Activated T-helper 2 cell treated with anti-CD3 and anti-CD28 coated beads, Interferon-gamma antibody, Interleukin-2, Interleukin-4, amounts not matched to agents 10 μg/mL and 5 μg/mL and 100 μg/mL, durations not matched to agents 14 hours and 24 hours and 36 hours (primary cell): ENCODE measurements at regions not wholly inside any gene's neighbourhood (a gene's known extent, or its start where the extent isn't known, plus 50 kb on each side); places are given as distances from the start of the nearest gene placed in this dataset.
"Not testable (repeated sequence)": the region's sequence is repeated elsewhere in the genome, so short reads cannot be mapped to it uniquely, and the experiment has no call there.

ENCODE experiments used
- DNase-seq: peaks from one replicate; pipeline ENCODE4 v3.0.0; 2021; ENCODE audit warnings: low spot score
- H3K27ac Mint-ChIP-seq: one replicate; pipeline ENCODE4 v1.8.0; 2021; ENCODE audit warnings: mixed read lengths
- H3K27me3 Mint-ChIP-seq: one replicate; pipeline ENCODE4 v1.8.0; 2021; ENCODE audit warnings: low read depth, mixed read lengths
- H3K36me3 Mint-ChIP-seq: one replicate; pipeline ENCODE4 v1.8.0; 2021; ENCODE audit warnings: low read depth, mixed read lengths
- H3K4me1 Mint-ChIP-seq: one replicate; pipeline ENCODE4 v1.8.0; 2021; ENCODE audit warnings: low read depth, mixed read lengths
- H3K4me3 Mint-ChIP-seq: one replicate; pipeline ENCODE4 v1.8.0; 2021; ENCODE audit warnings: low read depth, mild to moderate bottlenecking, moderate library complexity, mixed read lengths
- H3K9me3 Mint-ChIP-seq: one replicate; pipeline ENCODE4 v1.8.0; 2021; ENCODE audit warnings: mixed read lengths
- intact Hi-C: fragments of 100-400 bp; cut with micrococcal nuclease; formaldehyde crosslinking; loops from one replicate; pipeline ENCODE4 v1.15.1; 2023

GRCh38 chr5:117161718-117162335, 587.2 kb upstream of the SEMA6A start:
- Mint-ChIP-seq H3K27ac (no peak overlapping the region), H3K27me3 (no peaks in the 10 kb centered on the region), H3K9me3 (no peaks in the 10 kb centered on the region), H3K36me3 (no peaks in the 10 kb centered on the region), H3K4me1 (no peaks in the 10 kb centered on the region), H3K4me3 (no peak overlapping the region)
- intact Hi-C loops, result no loop called here
- DNase-seq, result no peak

DNA sequence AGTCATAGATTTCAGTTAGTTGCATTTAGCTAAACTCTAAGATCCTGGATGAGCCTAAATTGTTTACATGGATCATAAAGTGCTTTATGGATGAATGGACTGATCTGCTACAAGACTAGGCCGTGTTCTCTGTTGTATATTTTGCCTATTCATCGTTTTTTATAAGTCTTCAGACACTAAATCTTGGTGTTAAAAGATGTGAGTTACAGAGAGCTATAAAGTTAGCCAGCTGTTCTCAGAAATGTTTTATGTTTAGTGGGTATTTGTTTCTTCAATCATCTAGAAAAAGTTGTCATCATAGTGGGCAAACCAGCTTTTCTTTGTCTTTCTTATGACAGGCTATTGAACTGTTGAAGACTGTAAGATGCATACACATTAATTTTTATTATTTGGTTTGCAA, 585.8 kb upstream of the SEMA6A start:
- H3K9me3 Mint-ChIP-seq, result peaks cover 5% of the 10 kb centered on the region
- intact Hi-C loops, result no loop called here
- no peaks in the 10 kb centered on the region for H3K36me3 Mint-ChIP-seq

DNA sequence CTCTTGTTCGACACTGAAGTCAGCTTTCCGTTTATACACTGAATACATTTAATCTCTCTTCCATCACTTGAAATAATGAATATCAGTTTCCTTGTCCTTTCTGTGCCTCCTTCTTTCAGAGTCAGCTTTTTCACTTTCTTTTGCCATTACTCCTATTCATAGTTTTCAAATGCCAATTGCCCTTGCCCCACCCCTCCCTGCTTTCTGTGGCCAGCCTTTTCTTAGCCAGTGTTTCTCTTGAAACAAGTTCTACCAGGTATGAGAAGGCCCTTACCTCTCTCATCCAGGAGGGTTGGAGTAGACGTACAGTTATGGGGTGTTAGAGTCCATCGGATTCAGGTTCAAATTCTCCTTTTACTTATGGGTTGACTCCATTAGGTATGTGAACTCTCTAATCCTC, 574.7 kb upstream of the SEMA6A start:
- H3K27me3 Mint-ChIP-seq, result no peaks in the 10 kb centered on the region
- H3K4me3 Mint-ChIP-seq, result no peak overlapping the region
- no peaks in the 10 kb centered on the region for H3K36me3 Mint-ChIP-seq
- H3K27ac Mint-ChIP-seq, result no peak overlapping the region
- H3K9me3 Mint-ChIP-seq, result peaks cover 4% of the 10 kb centered on the region
- H3K4me1 Mint-ChIP-seq, result no peaks in the 10 kb centered on the region
- intact Hi-C loops, result no loop called here
- no peak for DNase-seq

More for the DNA sequence above, 585.8 kb upstream of the SEMA6A start:
- DNase-seq, result no peak
- Mint-ChIP-seq H3K27ac (no peak overlapping the region), H3K27me3 (no peaks in the 10 kb centered on the region), H3K4me3 (no peak overlapping the region), H3K4me1 (no peaks in the 10 kb centered on the region)

GRCh38 chr5:117144086-117144485, 569.5 kb upstream of the SEMA6A start:
- no peak for DNase-seq
- H3K27me3 Mint-ChIP-seq, result no peaks in the 10 kb centered on the region
- no peak overlapping the region for H3K27ac Mint-ChIP-seq
- H3K9me3 Mint-ChIP-seq, result peaks cover 1% of the 10 kb centered on the region
- H3K4me3 Mint-ChIP-seq, result no peak overlapping the region
- H3K36me3 Mint-ChIP-seq, result no peaks in the 10 kb centered on the region
- intact Hi-C loops, result no loop called here
- no peaks in the 10 kb centered on the region for H3K4me1 Mint-ChIP-seq

- intact Hi-C loops, result no loop called here
- Mint-ChIP-seq H3K4me1 (no peaks in the 10 kb centered on the region), H3K27me3 (no peaks in the 10 kb centered on the region), H3K4me3 (no peak overlapping the region), H3K9me3 (no peaks in the 10 kb centered on the region), H3K36me3 (no peaks in the 10 kb centered on the region), H3K27ac (no peak overlapping the region)
- DNase-seq, result no peak
Measured at GRCh38 chr5:117143406-117143805, 568.8 kb upstream of the SEMA6A start.

DNA sequence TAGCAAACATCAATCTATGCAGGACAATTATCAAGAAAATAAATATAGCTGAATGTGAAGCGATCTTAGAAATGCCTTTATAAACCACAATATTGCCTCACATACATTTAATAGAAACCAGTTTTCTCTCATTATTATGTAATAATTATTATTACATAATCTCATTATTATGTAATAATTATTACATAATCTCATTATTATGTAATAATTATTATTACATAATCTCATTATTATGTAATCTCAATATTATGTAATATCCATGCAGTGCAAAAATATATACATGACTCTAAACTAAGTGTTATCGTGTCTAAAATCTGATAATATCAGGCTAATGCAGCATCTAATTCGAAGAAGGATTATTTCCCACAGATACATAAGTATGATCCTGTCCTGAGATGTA, 563.9 kb upstream of the SEMA6A start:
- H3K27me3 Mint-ChIP-seq, result no peaks in the 10 kb centered on the region
- intact Hi-C loops, result no loop called here
- H3K4me3 Mint-ChIP-seq, result no peak overlapping the region
- H3K36me3 Mint-ChIP-seq, result no peaks in the 10 kb centered on the region
- no peaks in the 10 kb centered on the region for H3K4me1 Mint-ChIP-seq
- no peak overlapping the region for H3K27ac Mint-ChIP-seq
- DNase-seq, result no peak
- H3K9me3 Mint-ChIP-seq, result peaks cover 4% of the 10 kb centered on the region

DNA sequence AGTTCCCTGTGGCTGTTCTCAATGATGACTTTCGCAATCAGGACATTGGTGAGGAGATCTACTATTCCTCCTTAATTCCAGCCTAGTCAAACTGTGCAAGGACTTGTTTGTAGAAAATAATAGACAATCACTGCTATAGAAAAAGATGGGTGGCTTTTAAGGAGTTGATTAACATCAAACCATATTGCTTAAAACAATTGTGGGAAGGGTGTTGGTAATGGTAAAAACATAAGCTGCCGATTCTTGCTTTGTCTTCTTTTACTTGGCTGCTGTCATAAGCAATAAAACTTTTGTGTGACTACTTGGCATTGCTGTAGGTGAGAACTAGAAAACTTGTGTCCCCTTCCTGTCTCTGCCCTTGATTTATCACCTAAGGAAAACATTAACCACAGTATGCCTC, 561.2 kb upstream of the SEMA6A start:
- H3K9me3 Mint-ChIP-seq, result peaks cover 4% of the 10 kb centered on the region
- no peak overlapping the region for H3K4me3 Mint-ChIP-seq
- no peaks in the 10 kb centered on the region for H3K4me1 Mint-ChIP-seq
- intact Hi-C loops, result no loop called here
- DNase-seq, result no peak
- no peaks in the 10 kb centered on the region for H3K36me3 Mint-ChIP-seq
- no peak overlapping the region for H3K27ac Mint-ChIP-seq
- H3K27me3 Mint-ChIP-seq, result no peaks in the 10 kb centered on the region

DNA sequence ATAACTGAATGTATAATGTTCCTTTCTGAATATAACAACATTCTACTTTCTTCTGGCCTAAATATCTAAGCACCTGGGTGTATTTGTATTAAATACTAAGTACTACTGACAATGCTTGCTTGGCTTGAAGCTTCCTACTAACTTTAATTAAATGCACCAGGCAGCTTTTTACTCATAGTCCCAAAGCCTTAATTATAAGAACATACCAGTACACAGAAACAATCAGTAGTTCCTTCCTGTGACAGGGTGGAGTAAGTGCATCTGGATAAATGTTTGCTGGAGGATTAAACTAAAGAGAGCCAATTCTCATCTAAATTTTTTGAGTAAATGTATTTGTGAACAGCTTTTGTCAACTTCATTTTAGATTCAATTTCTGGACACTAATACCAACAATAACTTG, 558.6 kb upstream of the SEMA6A start:
- Mint-ChIP-seq H3K9me3 (peaks cover 12% of the 10 kb centered on the region), H3K4me1 (no peaks in the 10 kb centered on the region), H3K27ac (no peak overlapping the region), H3K27me3 (no peaks in the 10 kb centered on the region), H3K36me3 (no peaks in the 10 kb centered on the region), H3K4me3 (no peak overlapping the region)
- DNase-seq, result no peak
- intact Hi-C loops, result no loop called here

DNA sequence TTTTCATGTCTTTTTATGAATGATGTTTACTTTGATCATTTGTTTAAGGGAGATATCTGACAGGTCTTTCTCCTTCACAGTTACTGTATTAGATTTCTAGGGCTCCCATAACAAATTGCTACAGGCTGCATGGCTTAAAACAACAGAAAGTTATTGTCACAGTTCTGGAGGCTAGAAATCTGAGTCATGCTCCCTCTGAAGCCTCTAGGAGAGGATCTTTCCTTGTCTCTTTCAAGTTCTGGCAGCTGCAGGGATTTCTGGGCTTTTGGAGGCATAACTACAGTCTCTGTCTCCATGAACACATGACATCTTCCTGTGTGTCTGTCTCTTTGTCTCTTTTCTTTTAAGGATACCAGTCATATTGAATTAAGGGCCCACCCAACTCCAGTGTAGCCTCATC, 557.3 kb upstream of the SEMA6A start:
- no peak for DNase-seq
- H3K27me3 Mint-ChIP-seq, result no peaks in the 10 kb centered on the region
- intact Hi-C loops, result no loop called here
- no peaks in the 10 kb centered on the region for H3K4me1 Mint-ChIP-seq
- no peak overlapping the region for H3K27ac Mint-ChIP-seq
- H3K4me3 Mint-ChIP-seq, result no peak overlapping the region
- no peaks in the 10 kb centered on the region for H3K36me3 Mint-ChIP-seq
- H3K9me3 Mint-ChIP-seq, result peaks cover 8% of the 10 kb centered on the region

DNA sequence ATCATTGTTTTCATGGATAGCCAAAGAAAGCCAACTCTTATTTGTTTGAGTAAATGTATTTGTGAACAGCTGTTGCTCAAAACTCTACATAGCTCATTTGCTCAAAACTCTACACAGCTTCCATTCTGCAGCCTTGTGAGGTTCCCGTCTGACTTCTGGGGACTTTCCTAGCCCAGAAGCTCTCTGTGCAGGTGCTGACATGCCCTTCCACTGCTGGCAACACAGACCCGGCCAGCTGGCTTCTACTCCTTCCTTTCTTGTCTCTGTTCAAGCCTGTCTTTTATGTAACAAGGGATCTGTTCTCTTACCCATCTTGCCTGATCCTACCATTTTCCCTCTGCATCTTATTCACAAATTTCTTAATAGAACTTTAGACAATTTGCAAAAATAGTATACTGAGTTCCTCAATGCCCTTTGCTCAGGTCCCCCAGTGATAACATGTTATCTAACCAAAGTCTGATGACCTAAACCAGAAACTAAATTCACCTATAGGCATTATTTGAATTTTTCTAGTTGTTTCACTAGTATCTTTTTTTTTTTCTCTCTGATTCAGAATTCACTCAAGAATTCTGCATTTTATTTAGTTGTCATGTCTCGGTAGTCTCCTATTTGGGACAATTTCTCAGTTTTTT, 556.5 kb upstream of the SEMA6A start:
- no peak overlapping the region for H3K4me3 Mint-ChIP-seq
- peaks cover 8% of the 10 kb centered on the region for H3K9me3 Mint-ChIP-seq
- no peaks in the 10 kb centered on the region for H3K4me1 Mint-ChIP-seq
- no peak for DNase-seq
- H3K36me3 Mint-ChIP-seq, result no peaks in the 10 kb centered on the region
- intact Hi-C loops, result no loop called here
- H3K27ac Mint-ChIP-seq, result no peak overlapping the region
- no peaks in the 10 kb centered on the region for H3K27me3 Mint-ChIP-seq

- Mint-ChIP-seq H3K4me3 (no peak overlapping the region), H3K9me3 (no peaks in the 10 kb centered on the region), H3K36me3 (no peaks in the 10 kb centered on the region), H3K27ac (no peak overlapping the region), H3K27me3 (no peaks in the 10 kb centered on the region), H3K4me1 (no peaks in the 10 kb centered on the region)
- intact Hi-C loops, result no loop called here
- DNase-seq, result no peak
Measured at GRCh38 chr5:117118499-117118898, 543.9 kb upstream of the SEMA6A start.

- H3K4me3 Mint-ChIP-seq, H3K4me1 Mint-ChIP-seq, H3K27ac Mint-ChIP-seq, intact Hi-C loops, DNase-seq, H3K27me3 Mint-ChIP-seq, H3K9me3 Mint-ChIP-seq, H3K36me3 Mint-ChIP-seq: not testable (repeated sequence)
Measured at GRCh38 chr5:117117314-117117713, 542.7 kb upstream of the SEMA6A start.

DNA sequence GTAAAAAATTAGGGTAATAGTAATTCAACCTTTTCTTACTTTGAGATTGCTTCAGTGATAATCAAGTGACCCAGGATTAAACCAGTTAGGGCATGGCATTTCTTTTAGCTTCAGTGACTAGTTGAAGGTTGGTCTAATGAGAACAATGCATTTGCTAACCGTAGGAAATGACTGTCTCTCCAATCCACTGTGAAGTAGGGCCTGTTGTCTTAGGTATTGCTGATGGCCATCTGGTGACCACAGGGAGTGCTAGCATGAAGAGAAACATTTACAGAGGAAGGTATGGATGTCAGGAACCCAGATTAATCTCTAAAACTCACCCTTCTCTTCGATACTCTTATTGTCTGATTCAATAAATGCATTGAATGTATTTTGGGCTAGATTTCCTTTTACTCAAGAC, 535.9 kb upstream of the SEMA6A start:
- H3K27ac Mint-ChIP-seq, result no peak overlapping the region
- no peaks in the 10 kb centered on the region for H3K36me3 Mint-ChIP-seq
- H3K4me1 Mint-ChIP-seq, result no peaks in the 10 kb centered on the region
- intact Hi-C loops, result no loop called here
- H3K27me3 Mint-ChIP-seq, result no peaks in the 10 kb centered on the region
- H3K9me3 Mint-ChIP-seq, result peaks cover 4% of the 10 kb centered on the region
- no peak overlapping the region for H3K4me3 Mint-ChIP-seq
- DNase-seq, result no peak

DNA sequence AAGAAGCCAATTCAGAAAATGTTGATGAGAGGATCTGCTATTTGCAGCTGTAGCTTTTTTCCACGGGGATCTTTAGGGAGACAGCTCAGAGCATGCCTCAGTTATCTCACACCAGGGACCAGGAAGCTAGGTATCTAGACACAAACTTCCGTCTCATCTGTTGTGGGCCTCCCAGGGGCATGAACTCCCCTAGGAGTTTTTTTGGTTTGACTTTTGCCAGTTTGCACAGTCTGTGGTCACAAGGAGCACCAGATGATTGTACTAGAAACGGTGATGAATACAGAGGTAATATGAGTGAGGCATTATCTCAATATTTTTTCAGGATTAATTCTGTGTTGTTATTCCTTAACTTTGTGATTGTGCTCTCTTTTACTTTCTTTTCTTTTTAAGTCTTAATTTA, 533.2 kb upstream of the SEMA6A start:
- DNase-seq, result no peak
- H3K36me3 Mint-ChIP-seq, result no peaks in the 10 kb centered on the region
- H3K27me3 Mint-ChIP-seq, result no peaks in the 10 kb centered on the region
- H3K4me3 Mint-ChIP-seq, result no peak overlapping the region
- H3K27ac Mint-ChIP-seq, result no peak overlapping the region
- no peaks in the 10 kb centered on the region for H3K4me1 Mint-ChIP-seq
- H3K9me3 Mint-ChIP-seq, result peaks cover 4% of the 10 kb centered on the region
- intact Hi-C loops, result no loop called here
